ENCODE measurements at regions not wholly inside any gene's neighbourhood (a gene's known extent, or its start where the extent isn't known, plus 50 kb on each side); places are given as distances from the start of the nearest gene placed in this dataset.

GRCh38 chr20:19001177-19001576 lies 187.6 kb downstream of the SCP2D1 start:
- no peak for DNase-seq

DNA sequence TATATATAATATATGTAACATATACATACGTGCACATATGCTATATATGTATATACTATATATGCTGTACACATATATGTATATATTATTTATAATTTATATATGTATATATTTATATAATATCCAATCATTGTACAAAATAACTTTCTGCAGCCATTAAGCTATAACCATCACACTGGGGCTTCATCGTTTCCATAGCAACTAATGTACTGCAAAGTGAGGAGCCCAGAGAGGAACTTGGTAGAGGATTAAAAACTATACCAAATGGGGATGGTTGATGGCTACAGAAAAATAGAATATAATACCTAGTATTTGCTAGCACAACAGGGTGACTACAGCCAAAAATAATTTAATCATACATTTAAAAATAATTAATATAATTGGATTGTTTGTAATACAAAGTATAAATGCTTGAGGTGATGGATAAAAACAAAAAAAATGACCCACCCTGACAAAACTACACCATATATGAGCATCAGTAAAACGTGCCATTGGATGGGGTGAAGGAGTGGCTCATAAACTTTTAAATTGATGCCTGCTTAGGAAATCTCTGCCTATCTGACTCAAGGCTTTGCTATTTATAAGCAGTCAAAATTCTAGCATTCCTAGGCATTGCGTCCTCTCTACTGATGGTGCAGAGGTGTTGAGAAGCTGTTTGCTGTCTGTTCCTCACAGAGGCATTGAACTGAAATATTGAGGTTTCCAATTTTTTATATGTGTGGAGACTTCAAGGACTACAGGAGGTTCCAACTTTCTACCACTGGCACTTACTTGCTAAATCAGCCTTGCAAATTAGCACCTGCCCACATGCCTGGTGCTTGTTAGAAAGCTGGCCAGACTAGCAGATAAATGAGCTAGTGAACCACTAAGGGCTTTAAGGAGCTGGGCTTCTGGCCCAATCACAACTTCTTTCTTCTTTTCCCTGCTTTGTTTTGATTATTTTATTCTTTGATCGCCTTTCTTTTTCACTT lies 190.1 kb downstream of the SCP2D1 start:
- DNase-seq: no peak

DNA sequence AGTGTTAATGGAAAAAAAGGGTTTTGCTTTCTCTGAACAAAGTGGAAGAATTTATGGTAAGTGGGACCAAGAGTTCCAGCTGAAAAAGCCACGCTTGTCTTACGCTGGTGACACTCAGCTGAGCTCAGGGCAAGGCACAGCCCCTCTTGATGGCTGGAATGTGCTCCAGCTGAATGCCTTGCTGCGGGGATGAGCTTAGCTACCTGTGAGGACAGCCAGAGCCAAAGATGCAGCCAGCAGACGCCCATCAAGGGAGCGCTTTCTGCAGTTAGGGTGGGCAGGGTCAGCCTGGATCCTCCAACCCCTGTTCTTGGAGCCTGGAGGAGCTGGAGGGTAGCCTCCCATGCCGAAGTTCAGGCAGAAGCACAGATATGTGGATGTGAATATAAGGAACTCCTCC lies 191.4 kb downstream of the SCP2D1 start:
- DNase-seq: no peak

DNA sequence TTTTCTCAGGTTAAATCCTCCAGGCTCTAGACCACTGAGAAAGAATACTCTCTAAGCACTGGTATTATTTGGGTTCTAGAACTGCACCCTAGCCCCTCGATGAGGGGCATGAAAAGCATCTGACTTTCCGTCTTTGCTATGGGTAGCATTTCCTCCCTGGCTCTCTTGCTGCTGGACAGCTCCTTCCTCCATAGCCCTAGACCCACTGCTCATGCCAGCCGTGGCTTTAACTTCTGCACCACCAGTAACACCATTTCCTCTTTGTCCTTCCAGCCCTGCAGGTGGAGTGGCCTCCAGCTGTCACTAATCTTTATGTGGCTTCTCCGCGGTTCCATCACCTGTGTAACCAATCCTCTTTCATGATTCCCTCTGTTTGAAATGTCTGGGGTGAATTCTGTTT lies 194.9 kb downstream of the SCP2D1 start:
- DNase-seq: no peak

- no peak for DNase-seq
These were observed 195.6 kb downstream of the SCP2D1 start for GRCh38 chr20:19009081-19009688.

DNA sequence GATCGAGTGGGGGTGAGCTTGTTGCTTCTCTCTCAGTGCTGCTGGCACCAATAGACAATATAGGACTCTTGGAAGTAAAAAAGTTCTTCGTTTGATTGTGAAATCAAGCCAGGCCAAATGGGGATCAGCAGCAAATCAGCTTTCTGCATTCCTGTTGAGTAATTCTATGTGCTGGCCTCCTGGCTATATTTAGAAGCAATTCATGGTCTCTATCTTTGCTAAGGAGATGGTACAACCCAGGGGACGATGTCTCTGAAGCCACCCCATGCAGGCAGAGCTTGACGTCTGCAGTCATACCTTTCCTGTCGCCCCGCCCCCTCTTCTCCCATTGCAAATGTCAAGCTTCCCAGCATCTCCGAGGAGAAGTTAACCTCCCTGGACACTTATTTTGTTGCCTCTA lies 199.1 kb downstream of the SCP2D1 start:
- no peak for DNase-seq

DNA sequence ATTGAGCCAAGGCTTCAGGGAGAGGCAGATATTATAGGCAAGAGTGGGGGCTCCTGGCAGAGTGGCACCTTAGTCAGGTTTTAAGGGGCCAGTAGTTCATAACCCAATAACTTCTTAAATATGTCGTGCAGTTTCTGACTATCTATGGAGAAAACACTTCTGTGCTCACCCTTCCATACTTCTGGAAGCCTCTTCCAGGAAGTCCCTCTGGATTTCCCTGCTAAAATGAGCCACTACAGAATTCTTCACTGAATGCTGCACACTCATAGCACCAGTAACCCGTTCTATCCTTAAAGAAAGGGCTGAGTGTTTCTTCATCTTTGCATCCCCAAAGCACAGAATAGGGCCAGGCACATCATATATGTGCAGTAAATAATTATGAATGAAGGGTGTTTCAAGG lies 198.5 kb upstream of the SLC24A3 start:
- no peak for DNase-seq

DNA sequence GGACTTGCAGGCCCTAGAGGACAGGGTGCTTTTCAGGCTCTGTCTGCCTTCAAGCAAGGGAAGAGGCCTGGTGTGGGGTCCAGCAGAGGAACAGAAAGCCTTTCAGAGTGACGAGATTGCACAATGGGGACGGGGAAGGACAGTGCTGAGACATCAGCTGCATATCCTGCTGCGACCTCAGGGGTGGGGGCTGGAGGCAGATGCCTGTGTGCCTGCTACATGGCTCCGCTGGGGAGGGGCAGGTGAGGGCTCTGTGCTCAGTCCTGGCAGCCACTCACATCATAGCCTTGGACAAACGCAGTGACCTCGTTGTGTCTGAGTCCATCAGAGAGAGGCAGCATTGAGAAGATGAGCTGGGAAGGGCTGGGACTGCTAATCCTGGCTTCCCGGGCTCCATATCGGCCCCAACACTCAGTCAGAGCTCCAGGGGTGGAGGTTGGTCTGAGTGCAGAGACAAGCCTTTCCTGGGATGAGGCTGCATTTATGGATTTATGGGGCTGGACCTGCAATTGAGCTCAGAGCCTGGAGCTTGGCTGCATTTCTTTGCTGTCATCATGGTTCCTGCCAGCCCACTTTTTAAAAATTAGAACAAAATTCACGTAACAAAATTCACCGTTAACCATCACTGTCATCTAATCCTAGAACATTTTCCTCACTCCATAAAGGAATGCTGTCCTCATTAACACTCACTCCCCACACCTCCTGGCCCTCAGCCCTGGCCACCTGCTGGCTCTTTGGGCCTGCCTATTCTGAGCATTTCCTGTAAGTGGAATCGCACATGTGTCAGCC lies 196.9 kb upstream of the SLC24A3 start:
- DNase-seq: no peak

DNA sequence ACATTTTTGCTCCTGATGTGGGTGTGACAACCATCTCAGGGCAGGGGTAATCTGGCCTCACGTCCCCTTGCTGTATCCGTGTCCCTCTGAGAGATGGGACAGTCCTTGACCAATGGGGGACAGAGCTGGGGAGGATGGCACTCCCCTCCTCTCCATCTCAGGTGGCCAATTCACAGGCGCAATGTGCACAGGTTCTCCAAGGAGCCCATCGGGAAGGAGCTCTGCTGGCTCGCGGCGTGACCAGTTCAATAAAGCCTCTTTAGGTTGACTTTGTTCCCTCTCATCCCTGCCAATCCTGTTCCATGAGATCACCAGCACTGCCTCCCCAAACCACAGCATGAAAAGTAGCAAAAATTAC lies 196.3 kb upstream of the SLC24A3 start:
- no peak for DNase-seq

GRCh38 chr20:19017104-19017690 lies 195.2 kb upstream of the SLC24A3 start:
- DNase-seq: no peak

DNA sequence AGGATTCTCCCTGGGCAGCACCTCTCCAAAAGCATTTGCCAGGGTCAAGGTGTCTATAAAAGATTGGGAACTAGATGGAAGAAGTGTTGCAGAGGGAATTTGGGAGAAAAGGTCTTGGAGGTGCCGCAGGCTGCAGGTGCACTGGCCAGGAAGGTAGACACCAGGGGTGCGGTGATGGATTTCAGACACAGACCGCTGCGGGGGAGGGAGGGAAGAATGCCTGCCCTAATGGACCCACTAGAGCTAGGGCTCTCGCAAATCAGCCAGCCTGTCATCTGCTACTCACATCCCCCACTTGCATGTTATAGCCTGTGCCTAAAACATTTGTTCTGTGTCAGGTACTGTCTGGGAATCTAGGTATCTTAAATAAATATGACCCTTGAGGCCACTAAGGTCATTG lies 193.6 kb upstream of the SLC24A3 start:
- no peak for DNase-seq

DNA sequence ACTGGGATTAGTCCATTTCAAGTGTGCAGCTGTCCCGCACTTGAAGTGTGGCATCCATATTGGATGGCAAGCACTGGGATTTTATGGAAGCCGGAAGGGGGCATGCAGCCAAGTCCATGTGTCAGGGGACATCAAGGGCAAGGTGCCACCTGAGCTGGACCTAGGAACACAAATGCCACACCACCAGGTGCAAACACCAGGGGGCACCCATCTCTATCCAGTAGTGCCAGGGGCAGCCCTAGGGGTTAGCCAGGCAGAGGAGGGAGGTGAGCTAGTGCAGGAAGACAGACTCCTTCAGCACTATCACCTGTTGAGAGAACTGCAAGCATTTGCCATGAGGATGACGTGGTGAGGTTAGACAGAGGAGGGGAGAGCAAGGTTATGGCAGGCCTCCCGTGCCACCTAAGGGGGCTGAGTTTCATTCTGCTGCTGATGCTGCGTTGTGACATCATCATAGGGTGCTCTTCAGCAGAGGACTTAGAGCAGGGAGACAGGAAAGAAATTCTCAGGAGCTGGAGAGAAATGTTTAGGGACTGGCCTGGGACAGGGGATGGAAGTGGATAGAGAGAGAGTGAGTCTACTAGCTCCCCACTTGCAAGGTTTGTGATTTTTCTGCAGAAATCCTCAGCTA lies 192.6 kb upstream of the SLC24A3 start:
- no peak for DNase-seq

GRCh38 chr20:19021406-19022117 lies 190.9 kb upstream of the SLC24A3 start:
- DNase-seq: no peak

DNA sequence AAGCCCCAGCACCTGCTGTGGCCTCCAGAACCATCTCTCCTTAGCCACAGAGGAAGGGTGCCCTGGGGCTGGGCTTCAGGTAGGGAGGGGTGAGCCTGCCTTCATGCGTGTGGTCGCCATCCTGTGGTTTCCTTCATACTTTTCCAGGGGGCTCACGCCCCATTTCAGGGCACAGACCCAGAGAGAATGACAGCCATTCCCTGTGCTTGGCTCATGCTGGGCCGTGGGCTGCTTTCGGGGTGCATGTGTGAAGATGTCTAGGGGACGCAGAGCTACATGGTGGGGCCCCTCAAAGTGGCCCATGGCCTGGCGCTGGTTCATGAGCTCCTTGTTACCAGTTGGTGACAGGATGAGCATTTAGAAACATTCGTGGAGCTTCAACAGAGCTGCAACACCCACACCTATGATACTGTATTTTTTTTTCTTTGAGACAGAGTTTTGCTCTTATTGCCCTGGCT lies 190.3 kb upstream of the SLC24A3 start:
- no peak for DNase-seq

DNA sequence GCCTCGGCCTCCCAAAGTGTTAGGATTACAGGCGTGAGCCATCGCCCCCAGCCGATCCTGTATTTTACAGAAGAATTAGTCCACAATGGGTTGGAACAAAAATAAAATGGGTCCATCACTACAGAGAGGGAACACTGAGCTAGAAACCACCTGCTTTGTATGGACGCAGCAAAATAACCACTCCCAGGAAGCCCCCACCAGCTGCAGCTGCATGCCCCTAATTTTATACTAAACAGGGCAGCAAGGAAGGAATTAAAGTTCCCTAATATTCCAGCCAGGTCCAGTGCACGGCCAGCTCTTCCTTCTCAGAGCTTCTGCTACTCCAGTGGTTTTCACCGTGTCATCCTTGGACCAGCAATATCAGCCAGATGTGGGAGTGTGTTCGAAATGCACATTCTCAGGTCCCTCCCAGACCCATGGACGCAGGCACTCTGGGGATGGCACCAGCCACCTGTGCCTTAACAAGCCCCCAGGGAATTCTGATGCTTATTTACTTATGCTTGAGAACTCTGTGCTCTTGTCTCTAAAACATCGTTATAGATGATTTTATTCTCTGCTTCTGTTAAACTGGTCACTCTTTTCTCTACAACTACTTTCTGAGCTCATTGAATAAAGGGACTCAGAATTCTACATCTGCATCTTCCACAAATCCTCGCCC lies 189.5 kb upstream of the SLC24A3 start:
- DNase-seq: no peak

DNA sequence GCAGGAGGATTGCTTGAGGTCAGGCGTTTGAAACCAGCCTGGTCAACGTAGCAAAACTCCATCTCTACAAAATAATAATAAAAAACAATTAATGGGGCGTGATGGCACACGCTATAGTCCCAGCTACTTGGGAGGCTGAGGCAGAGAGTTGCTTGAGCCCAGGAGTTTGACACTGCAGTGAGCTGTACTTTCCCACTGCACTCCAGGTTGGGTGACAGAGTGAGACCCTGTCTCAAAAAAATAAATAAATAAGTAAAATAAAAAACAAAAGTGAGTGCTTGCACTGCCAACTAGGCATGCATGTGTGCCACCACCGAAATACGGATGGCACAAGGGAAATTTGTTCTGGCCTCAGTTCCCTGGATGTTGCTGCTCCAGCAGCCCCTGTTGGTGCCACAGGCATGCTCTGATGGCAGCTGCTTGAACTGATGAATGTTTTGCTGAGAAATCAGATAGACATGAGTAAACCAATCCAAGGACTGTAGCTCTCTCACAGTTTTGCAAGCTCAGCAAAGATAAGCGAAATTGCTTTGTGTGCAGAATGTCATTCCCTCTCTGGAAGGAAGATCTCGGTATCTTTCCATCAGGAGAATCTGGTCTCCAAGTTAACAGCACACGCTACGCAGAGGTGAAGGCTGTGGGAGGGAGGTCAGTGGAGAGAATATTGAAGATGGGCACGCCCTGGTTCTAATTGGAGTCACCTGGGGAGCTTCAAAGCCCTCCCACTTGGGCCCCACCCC lies 188.0 kb upstream of the SLC24A3 start:
- DNase-seq: no peak

DNA sequence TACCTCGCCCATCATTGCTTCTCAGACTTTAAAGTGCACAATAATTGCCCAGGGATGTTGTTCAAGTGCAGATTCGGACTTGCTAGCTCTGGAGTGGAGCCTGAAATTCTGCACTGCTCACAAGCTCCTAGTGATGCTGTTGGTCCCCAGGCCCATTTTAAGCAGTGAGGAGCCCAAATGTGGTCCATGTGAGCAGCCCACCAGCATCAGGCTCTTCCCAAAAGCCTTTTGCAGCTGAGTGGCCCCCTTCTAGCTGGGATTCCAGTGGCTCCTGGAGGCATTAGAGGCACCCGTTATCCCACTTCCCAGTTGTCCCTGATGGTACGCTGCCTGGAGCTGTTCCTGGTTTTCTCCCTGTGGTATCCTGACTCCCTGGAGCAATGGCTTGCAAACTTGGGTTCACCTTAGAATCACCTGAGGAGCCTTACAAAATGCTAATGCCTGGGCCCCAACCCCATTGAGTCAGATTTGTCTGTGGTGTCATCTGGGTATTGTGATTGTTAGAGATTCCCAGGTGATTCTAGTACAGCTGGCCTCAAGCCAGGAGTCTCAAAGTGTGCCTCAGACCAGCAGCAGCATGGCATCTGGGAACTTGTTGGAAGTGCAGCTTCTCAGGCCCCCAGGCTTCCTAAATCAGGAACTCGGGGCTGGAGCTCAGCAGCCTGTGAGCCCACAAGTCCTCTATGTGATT lies 186.9 kb upstream of the SLC24A3 start:
- DNase-seq: no peak

DNA sequence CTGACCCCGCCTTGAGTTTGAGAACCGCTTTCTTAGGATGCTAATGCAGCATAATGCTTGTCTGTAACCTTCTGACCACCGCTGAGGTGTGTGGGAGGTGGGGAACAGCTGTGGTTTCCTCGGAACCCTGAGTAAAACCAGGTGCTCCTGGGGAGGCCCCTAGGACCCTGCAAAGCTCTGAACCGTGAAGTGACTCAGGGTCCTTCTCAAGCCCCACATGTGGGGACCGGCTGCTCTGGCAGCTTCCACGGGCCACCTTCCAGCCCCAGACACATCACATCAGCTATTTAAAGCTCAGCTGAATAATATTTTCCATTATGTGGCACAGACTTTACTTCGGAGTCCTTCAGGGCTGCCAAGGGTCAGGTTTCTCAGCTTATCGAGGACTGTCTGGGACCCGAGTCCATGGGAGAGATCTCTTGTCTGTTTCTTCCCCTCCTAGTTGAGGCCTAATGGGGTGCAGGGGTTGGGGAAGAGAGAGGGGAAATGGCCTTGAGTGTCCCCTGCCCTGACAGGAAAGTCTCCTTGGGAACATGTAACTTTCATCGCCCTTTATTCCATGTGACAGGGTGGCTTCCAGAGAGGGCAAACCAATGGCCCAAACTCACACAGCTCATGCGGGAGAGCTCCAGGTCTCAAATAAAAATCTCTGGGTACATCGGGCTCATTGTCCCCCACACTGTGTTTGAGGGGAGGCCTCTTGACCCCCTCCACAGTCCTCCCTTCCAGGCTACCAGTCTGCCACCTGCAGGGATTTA lies 186.1 kb upstream of the SLC24A3 start:
- no peak for DNase-seq

DNA sequence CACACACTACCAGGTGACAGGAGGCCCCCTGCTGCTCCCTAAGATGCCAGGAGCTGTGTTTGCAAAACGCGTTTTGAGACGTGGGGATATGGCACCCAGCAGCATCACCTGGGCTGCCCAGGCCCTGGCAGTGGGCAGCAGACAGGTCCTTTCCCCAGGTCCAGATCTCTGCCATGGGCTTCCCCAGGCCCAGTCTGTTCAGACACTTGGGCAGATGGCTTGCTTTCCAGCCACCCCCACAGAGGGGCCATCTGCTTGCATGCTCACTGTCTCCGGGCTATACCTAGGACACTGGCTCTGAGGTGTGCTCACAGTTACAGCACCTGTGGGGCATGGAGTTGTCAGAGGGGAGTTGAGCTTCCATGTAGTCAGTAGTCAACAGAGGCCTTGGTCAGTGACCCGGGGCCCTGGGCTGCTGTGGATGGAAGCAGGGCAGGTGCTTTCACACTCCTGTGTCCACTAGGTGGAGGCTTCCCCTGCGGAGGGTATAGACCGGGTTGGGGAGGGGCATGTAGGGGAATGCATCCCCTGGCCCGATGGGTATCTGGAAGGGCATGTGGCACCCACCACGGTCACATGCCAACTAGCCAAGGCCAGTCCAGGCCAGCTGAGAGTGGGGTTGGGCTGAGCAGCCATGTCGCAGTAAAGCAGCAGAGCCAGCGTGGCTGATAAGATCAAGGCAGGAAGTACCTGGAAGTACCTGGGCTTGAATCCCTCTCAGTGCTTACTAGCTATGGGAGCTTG lies 185.4 kb upstream of the SLC24A3 start:
- no peak for DNase-seq
